Trophoblast cell (in vitro differentiated cells and primary cell): ENCODE measurements at regions not wholly inside any gene's neighbourhood (a gene's known extent, or its start where the extent isn't known, plus 50 kb on each side); places are given as distances from the start of the nearest gene placed in this dataset.
A peak's percentile ranks its signal among the peaks of the same experiment; 100 is the strongest.

ENCODE experiments used
- DNase-seq, 2 donors: peaks; one replicate each; pipeline ENCODE4 v3.0.0-alpha.2; 2016
- H2AFZ ChIP-seq: 2 replicates; pipeline ENCODE4 v1.6.1; 2013; ENCODE audit warnings: low read length, moderate library complexity, mild to moderate bottlenecking; ENCODE audit not compliant: insufficient read depth, poor library complexity
- H2AK5ac ChIP-seq: 2 replicates; pipeline ENCODE4 v1.6.1; 2013; ENCODE audit warnings: mild to moderate bottlenecking, low read length
- H2BK120ac ChIP-seq: 2 replicates; pipeline ENCODE4 v1.6.1; 2013; ENCODE audit warnings: low read length, mild to moderate bottlenecking, moderate library complexity; ENCODE audit not compliant: insufficient read depth, poor library complexity
- H2BK12ac ChIP-seq: 2 replicates; pipeline ENCODE4 v1.6.1; 2013; ENCODE audit warnings: mild to moderate bottlenecking, low read length, moderate library complexity
- H2BK5ac ChIP-seq: 2 replicates; pipeline ENCODE4 v1.6.1; 2013; ENCODE audit warnings: low read length, low read depth, moderate library complexity, mild to moderate bottlenecking; ENCODE audit not compliant: poor library complexity
- H3K14ac ChIP-seq: 2 replicates; pipeline ENCODE4 v1.6.1; 2013; ENCODE audit warnings: mild to moderate bottlenecking, low read length
- H3K18ac ChIP-seq: 2 replicates; pipeline ENCODE4 v1.6.1; 2013; ENCODE audit warnings: mild to moderate bottlenecking, low read length
- H3K23ac ChIP-seq: 2 replicates; pipeline ENCODE4 v1.6.1; 2013; ENCODE audit warnings: low read length
- H3K27ac ChIP-seq: 2 replicates; pipeline ENCODE4 v1.5.1; 2013; ENCODE audit warnings: low read depth, mild to moderate bottlenecking, inconsistent platforms, low read length, moderate library complexity
- H3K27me3 ChIP-seq: 2 replicates; pipeline ENCODE4 v1.6.1; 2013; ENCODE audit warnings: inconsistent platforms, mild to moderate bottlenecking, low read length, moderate library complexity; ENCODE audit not compliant: insufficient read depth
- H3K36me3 ChIP-seq, 2 experiments: 1 replicate in 1 of 2; 2 replicates in 1 of 2; pipeline ENCODE4 v1.6.1; 2013; ENCODE audit warnings: low read length in 2 of 2, mild to moderate bottlenecking in 2 of 2, moderate library complexity in 1 of 2; ENCODE audit not compliant: insufficient read depth in 2 of 2, control insufficient read depth in 1 of 2
- H3K4ac ChIP-seq: 2 replicates; pipeline ENCODE4 v1.6.1; 2013; ENCODE audit warnings: low read depth, mild to moderate bottlenecking, low read length, moderate library complexity
- H3K4me1 ChIP-seq, 2 experiments: 1 replicate in 1 of 2; 2 replicates in 1 of 2; pipeline ENCODE4 v1.6.1; 2013; ENCODE audit warnings: low read length in 2 of 2, mild to moderate bottlenecking in 2 of 2, moderate library complexity in 1 of 2; ENCODE audit not compliant: insufficient read depth in 2 of 2, control insufficient read depth in 1 of 2
- H3K4me2 ChIP-seq: 2 replicates; pipeline ENCODE4 v1.6.1; 2013; ENCODE audit warnings: inconsistent platforms, mild to moderate bottlenecking, low read length, moderate library complexity
- H3K4me3 ChIP-seq: 2 replicates; pipeline ENCODE4 v1.5.1; 2013; ENCODE audit warnings: mild to moderate bottlenecking, low read depth, low read length, inconsistent platforms
- H3K79me1 ChIP-seq: one replicate; pipeline ENCODE4 v1.6.1; 2013; ENCODE audit warnings: low read length
- H3K79me2 ChIP-seq: 2 replicates; pipeline ENCODE4 v1.6.1; 2013; ENCODE audit warnings: low read length, mild to moderate bottlenecking; ENCODE audit not compliant: control insufficient read depth, insufficient read depth, poor library complexity
- H3K9ac ChIP-seq: 2 replicates; pipeline ENCODE4 v1.6.1; 2013; ENCODE audit warnings: mild to moderate bottlenecking, low read length
- H3K9me3 ChIP-seq: 2 replicates; pipeline ENCODE4 v1.6.1; 2013; ENCODE audit warnings: low read depth, mild to moderate bottlenecking, control low read depth, inconsistent platforms, low read length; ENCODE audit not compliant: insufficient read depth
- H4K12ac ChIP-seq: 2 replicates; pipeline ENCODE4 v1.6.1; 2013; ENCODE audit warnings: low read depth, mild to moderate bottlenecking, low read length, moderate library complexity
- H4K8ac ChIP-seq: 2 replicates; pipeline ENCODE4 v1.6.1; 2013; ENCODE audit warnings: low read depth, mild to moderate bottlenecking, low read length, moderate library complexity
- H4K91ac ChIP-seq: one replicate; pipeline ENCODE4 v1.6.1; 2013; ENCODE audit warnings: low read depth, mild to moderate bottlenecking, low read length, moderate library complexity
- WGBS: extraction: QIAGEN DNeasy Blood & Tissue Kit; methylation state at CpG from one replicate; pipeline ENCODE4 v1.1.7; 2013; ENCODE audit warnings: missing lambda C conversion rate; ENCODE audit not compliant: insufficient read length, insufficient coverage; ENCODE audit errors: extremely low coverage; 5-methylcytosine and 5-hydroxymethylcytosine counted together

DNA sequence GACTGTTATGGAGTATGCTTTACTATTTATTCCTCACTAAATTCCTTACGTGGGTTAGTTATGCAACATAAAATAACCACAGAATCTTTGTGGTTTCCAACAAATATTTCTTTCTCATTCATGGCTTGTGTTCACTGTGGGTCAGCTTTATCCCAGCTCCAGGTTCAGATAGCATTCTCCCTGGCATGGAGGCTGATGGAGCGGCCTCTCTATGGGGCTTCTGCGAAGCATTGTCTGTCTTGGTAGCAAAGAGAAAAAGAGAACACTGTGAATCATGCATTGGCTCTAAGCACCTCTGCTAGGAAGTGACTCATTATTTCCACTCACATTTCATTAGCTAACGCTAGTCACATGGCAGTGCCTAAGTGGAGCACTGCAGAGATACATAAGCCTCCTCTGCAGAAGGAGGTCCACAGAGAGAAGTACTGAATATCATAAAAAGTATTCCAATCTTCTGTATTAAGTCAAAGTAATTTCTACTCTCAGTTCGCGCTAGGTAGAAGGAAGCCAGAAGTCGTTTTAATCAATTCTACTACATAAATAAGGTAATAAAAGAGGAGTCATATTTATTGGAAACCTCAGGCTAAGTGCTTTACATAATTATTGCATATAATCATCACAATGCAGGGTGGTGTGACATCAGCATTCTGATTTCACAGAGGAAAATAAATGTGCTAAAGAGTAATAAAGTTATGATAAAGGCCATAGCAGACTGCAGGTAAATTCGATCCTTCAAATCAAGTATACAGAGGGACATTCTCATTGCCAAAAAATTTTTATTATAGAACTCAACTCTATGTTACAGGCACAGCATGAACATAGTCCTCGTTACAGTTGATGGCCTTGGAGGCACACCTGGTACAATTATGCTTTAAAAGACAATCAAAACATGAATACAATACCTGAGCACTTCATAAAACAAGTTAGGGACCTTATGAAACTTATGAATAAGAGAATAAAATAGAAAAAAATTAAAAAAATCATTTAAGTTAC is 531.1 kb downstream of the CETN3 start:
- no peak overlapping the region for H3K4ac ChIP-seq
- no peaks in the 10 kb centered on the region for H3K27me3 ChIP-seq
- H3K36me3 ChIP-seq: no peaks in the 10 kb centered on the region
- no peak overlapping the region for H3K4me3 ChIP-seq
- H2AFZ ChIP-seq: no peak overlapping the region
- no peak overlapping the region for H3K9ac ChIP-seq
- no peak overlapping the region for H4K91ac ChIP-seq
- WGBS: no CpG with 5 or more reads among the region's 9 CpGs
- H3K9me3 ChIP-seq: no peaks in the 10 kb centered on the region
- H4K12ac ChIP-seq: no peak overlapping the region
- H2BK5ac ChIP-seq: no peak overlapping the region
- no peaks in the 10 kb centered on the region for H3K4me1 ChIP-seq
- H3K79me2 ChIP-seq: no peaks in the 10 kb centered on the region
- H3K4me2 ChIP-seq: no peak overlapping the region
- peak in 1 of 2 donors; percentile 12 for DNase-seq
- H2BK12ac ChIP-seq: no peak overlapping the region
- no peak overlapping the region for H4K8ac ChIP-seq
- H3K14ac ChIP-seq: no peak overlapping the region
- no peak overlapping the region for H3K18ac ChIP-seq
- no peak overlapping the region for H2AK5ac ChIP-seq
- H3K79me1 ChIP-seq: no peaks in the 10 kb centered on the region
- H2BK120ac ChIP-seq: no peak overlapping the region
- no peak overlapping the region for H3K23ac ChIP-seq
- no peak overlapping the region for H3K27ac ChIP-seq

DNA sequence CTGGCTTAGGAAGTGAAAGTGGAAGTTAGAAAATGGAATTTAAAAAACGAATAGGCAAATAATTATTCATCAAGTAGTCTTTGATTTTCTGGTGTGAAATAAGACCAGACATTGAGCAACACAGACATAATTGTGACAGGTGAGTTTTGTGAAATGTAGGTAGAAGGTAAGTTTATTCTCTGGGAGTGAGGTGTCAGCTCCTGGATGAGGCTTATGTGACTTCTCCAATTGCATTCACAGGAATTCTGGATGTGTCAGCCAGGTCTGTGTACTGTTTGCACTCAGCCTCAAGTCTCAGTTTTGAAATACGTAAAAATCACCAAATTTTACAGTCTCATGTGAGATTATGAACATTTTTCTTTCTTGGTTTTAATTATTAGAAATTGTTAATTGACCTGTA is 537.6 kb downstream of the CETN3 start:
- no peak overlapping the region for H2BK120ac ChIP-seq
- no peaks in the 10 kb centered on the region for H3K79me2 ChIP-seq
- H4K91ac ChIP-seq: no peak overlapping the region
- no CpG with 5 or more reads among the region's 2 CpGs for WGBS
- H3K4me1 ChIP-seq: no peaks in the 10 kb centered on the region
- no peak overlapping the region for H3K4me2 ChIP-seq
- H3K14ac ChIP-seq: no peak overlapping the region
- H3K23ac ChIP-seq: no peak overlapping the region
- no peaks in the 10 kb centered on the region for H3K36me3 ChIP-seq
- H3K9ac ChIP-seq: no peak overlapping the region
- no peak overlapping the region for H4K12ac ChIP-seq
- H3K4me3 ChIP-seq: no peak overlapping the region
- no peak overlapping the region for H2BK12ac ChIP-seq
- peak; percentile 30 to 35 for DNase-seq
- H2AK5ac ChIP-seq: no peak overlapping the region
- no peak overlapping the region for H3K4ac ChIP-seq
- no peak overlapping the region for H2BK5ac ChIP-seq
- no peak overlapping the region for H2AFZ ChIP-seq
- H3K27me3 ChIP-seq: no peaks in the 10 kb centered on the region
- no peak overlapping the region for H3K27ac ChIP-seq
- no peaks in the 10 kb centered on the region for H3K9me3 ChIP-seq
- no peaks in the 10 kb centered on the region for H3K79me1 ChIP-seq
- no peak overlapping the region for H4K8ac ChIP-seq
- H3K18ac ChIP-seq: no peak overlapping the region

DNA sequence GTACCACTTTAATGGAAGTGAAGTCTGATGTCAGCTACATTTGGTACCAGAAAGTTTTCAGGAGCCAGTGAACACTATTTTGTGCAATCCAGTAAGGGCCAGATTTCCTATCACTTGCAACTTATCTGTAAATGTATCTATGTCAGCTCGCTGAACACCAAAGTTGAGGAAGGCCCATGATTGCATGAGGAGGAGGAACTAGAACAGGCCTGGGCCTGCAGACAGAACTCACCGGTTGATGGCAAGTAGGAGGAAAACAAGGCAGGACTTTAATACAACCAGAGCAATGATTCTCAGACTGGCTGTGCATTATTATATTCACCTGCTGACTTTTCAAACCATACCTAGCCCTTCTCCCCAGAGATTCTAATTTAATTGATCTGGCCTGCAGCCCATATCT is 540.2 kb downstream of the CETN3 start:
- no peak overlapping the region for H2BK120ac ChIP-seq
- no peak overlapping the region for H2AK5ac ChIP-seq
- no peaks in the 10 kb centered on the region for H3K79me1 ChIP-seq
- H2BK5ac ChIP-seq: no peak overlapping the region
- no peak overlapping the region for H2AFZ ChIP-seq
- no peaks in the 10 kb centered on the region for H3K36me3 ChIP-seq
- H3K9me3 ChIP-seq: no peaks in the 10 kb centered on the region
- no peaks in the 10 kb centered on the region for H3K27me3 ChIP-seq
- no peak overlapping the region for H3K9ac ChIP-seq
- no peak overlapping the region for H4K8ac ChIP-seq
- no CpG with 5 or more reads among the region's 2 CpGs for WGBS
- H4K91ac ChIP-seq: no peak overlapping the region
- no peaks in the 10 kb centered on the region for H3K79me2 ChIP-seq
- no peak overlapping the region for H3K27ac ChIP-seq
- no peak for DNase-seq
- no peak overlapping the region for H2BK12ac ChIP-seq
- no peak overlapping the region for H3K4me2 ChIP-seq
- H3K4me3 ChIP-seq: no peak overlapping the region
- no peaks in the 10 kb centered on the region for H3K4me1 ChIP-seq
- H3K23ac ChIP-seq: no peak overlapping the region
- H3K14ac ChIP-seq: no peak overlapping the region
- H4K12ac ChIP-seq: no peak overlapping the region
- no peak overlapping the region for H3K18ac ChIP-seq
- no peak overlapping the region for H3K4ac ChIP-seq

DNA sequence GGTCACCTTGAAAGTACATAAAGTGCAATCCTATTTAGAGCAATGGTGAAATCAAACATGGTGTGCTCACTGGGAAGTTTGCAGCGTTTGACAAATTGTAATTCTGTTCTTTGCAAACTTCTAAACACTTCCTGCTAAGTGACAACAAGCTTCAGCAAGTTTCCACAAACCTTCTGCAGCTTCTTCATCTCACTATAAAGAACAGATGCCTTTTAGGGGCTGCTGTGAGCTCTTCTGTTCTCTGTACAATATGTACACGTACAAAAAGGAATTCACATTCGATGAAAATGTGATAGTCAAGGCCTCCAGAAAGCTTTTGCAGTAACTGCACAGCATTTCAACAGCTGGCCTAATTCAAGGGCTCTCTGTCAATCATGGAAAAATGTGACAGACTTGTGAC is 543.1 kb downstream of the CETN3 start:
- Histone ChIP-seq H3K18ac (no peak overlapping the region), H3K79me2 (no peaks in the 10 kb centered on the region), H3K27me3 (no peaks in the 10 kb centered on the region), H2AK5ac (no peak overlapping the region), H3K9ac (no peak overlapping the region), H3K27ac (no peak overlapping the region), H4K91ac (no peak overlapping the region), H3K4ac (no peak overlapping the region), H4K8ac (no peak overlapping the region), H2BK12ac (no peak overlapping the region), H3K4me3 (no peak overlapping the region), H3K79me1 (no peaks in the 10 kb centered on the region), H3K4me2 (no peak overlapping the region), H3K9me3 (no peaks in the 10 kb centered on the region), H3K4me1 (no peaks in the 10 kb centered on the region), H2BK120ac (no peak overlapping the region), H3K23ac (no peak overlapping the region), H3K14ac (no peak overlapping the region), H2BK5ac (no peak overlapping the region), H3K36me3 (no peaks in the 10 kb centered on the region), H4K12ac (no peak overlapping the region), H2AFZ (no peak overlapping the region)
- WGBS: no CpG with 5 or more reads among the region's 3 CpGs
- DNase-seq: no peak
